ENCODE measurements at regions not wholly inside any gene's neighbourhood (a gene's known extent, or its start where the extent isn't known, plus 50 kb on each side); places are given as distances from the start of the nearest gene placed in this dataset.

DNA sequence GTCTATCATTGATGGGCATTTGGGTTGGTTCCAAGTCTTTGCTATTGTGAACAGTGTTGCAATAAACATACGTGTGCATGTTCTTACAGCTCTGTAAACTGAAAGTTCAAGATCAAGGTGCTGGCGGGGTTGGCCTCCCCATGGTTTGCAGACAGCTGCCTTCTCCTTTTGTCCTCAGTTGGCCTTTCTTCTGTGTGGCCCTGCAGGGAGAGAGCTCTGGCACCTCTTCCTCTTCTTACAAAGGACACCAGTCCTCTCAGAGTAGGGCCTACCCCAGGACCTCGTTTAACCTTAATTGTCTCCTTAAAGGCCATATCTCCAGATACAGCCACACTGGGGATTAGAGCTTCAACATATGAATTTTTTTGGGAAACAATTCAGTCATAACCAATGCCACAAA lies 462.7 kb downstream of the TCERG1L start:
- Mint-ChIP-seq H3K4me3 (no peak overlapping the region), H3K4me1 (no peaks in the 10 kb centered on the region), H3K9me3 (peaks cover 0 to 10% (median 4%) of the 10 kb centered on the region in 6 donors), H3K27ac (no peak overlapping the region), H3K27me3 (ENCODE audit: low read depth in 3 of 3) (peaks cover 0 to 2% (median 2%) of the 10 kb centered on the region in 3 donors), H3K36me3 (peaks cover 0 to 3% (median 0%) of the 10 kb centered on the region in 3 donors)
- DNase-seq: no peak

DNA sequence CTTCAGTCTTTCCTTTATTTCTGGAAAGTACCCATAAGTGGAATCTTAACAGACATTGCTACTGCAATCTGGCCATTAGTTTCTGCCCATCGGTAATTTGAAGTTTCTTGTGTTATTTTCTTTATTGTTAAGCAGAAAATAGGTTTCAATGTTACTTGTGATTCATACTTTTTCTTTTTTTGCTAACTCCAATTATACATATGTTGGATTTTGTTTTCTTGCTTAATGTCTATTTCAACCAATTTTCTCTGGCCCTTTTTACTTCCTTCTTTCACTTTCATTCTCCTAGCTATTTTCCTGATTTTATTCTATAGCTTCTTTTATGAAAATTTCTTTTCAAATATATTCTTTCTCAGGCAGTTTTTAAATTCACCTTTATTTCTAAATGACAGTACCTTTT lies 457.4 kb downstream of the TCERG1L start:
- peaks cover 6 to 24% (median 16%) of the 10 kb centered on the region in 6 donors for H3K9me3 Mint-ChIP-seq
- DNase-seq: no peak
- H3K4me1 Mint-ChIP-seq: no peaks in the 10 kb centered on the region

DNA sequence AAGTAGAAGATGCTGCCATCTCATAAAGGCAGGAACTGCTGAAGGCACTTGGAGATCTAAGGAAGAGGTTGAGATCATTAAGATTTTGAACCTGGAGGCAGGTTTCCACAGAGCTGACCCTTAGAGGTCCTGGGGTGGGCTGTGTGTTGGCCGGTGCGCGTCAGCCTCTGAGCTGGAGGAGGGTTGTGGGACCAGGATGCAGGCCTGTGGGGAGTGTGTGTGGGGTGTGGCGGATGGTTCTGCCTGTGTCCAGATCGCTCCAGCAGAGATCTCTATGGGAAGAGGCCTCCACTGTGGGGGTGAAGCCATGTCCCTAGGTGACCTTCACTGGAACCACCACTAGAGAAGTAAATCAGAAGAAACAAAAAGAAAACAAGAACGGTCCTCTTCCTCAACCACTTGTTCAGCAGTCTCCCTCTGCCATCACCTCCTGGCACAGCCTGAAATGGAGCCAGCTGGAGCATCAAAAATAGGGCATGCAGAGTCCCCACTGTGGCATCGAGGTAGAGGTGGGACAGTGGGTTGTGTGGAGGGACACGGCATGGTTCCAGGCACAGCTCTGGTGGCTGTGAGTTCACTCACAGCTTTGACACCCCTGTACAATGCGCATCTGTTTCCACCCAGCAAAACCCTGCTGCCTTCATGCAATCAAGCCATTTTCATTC lies 453.8 kb downstream of the TCERG1L start:
- H3K27me3 Mint-ChIP-seq (ENCODE audit: low read depth in 3 of 3): peaks cover 0 to 11% (median 0%) of the 10 kb centered on the region in 3 donors
- no peak overlapping the region for H3K4me3 Mint-ChIP-seq
- no peaks in the 10 kb centered on the region for H3K4me1 Mint-ChIP-seq
- no peak overlapping the region for H3K27ac Mint-ChIP-seq
- H3K36me3 Mint-ChIP-seq: peaks cover 0 to 3% (median 0%) of the 10 kb centered on the region in 3 donors
- no peak for DNase-seq
- H3K9me3 Mint-ChIP-seq: peaks cover 4 to 24% (median 16%) of the 10 kb centered on the region in 6 donors

More for the DNA sequence above, 457.4 kb downstream of the TCERG1L start:
- Mint-ChIP-seq H3K27ac (no peak overlapping the region), H3K36me3 (peaks cover 0 to 6% (median 0%) of the 10 kb centered on the region in 3 donors), H3K27me3 (ENCODE audit: low read depth in 3 of 3) (peaks cover 0 to 11% (median 0%) of the 10 kb centered on the region in 3 donors), H3K4me3 (no peak overlapping the region)

DNA sequence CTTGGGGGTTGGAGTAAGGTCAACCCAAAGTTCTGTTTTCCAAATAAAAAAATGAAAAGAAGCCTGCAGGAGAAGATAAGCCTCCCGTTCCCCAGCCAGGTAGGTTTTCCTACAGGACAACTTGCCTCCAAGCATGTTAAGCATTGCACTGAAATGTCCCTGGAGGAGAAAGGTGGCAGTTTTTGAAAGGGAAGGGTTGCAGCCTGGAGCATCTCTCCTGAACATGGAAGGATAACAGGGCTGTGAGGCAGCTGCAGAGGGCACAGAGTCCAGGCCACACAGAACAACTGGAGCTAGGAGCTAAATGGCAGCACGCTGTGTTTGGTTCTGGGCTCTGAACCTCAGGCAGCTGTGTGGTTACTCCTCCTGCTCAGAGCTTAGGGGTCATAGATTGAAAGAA lies 452.9 kb downstream of the TCERG1L start:
- peaks cover 2 to 19% (median 14%) of the 10 kb centered on the region in 6 donors for H3K9me3 Mint-ChIP-seq
- peaks cover 0 to 3% (median 0%) of the 10 kb centered on the region in 3 donors for H3K36me3 Mint-ChIP-seq
- H3K4me1 Mint-ChIP-seq: no peaks in the 10 kb centered on the region
- H3K27me3 Mint-ChIP-seq (ENCODE audit: low read depth in 3 of 3): peaks cover 0 to 9% (median 0%) of the 10 kb centered on the region in 3 donors
- H3K4me3 Mint-ChIP-seq: no peak overlapping the region
- no peak overlapping the region for H3K27ac Mint-ChIP-seq
- DNase-seq: no peak

DNA sequence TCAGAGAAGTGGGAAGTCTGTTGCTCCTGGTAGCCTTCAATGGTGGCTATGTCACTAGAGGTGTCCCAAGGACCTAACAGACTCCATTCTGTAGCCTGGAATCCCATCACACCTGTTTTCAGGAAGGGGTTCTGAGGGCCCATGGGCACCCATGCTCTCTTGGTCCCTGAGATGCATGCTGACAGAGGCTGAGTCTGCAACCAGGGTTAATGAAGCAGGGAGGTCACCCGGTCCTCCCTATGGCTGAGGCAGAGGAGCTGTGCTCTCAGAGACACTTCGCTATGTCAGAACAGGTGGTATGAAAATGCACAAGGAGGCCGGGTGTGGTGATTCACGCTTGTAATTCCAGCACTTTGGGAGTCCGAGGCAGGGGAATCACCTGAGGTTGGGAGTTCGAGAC lies 452.1 kb downstream of the TCERG1L start:
- Mint-ChIP-seq H3K4me1 (no peaks in the 10 kb centered on the region), H3K4me3 (no peak overlapping the region), H3K9me3 (peaks cover 2 to 14% (median 9%) of the 10 kb centered on the region in 6 donors), H3K27ac (no peak overlapping the region), H3K36me3 (peaks cover 0 to 3% (median 0%) of the 10 kb centered on the region in 3 donors), H3K27me3 (ENCODE audit: low read depth in 3 of 3) (peaks cover 0 to 9% (median 0%) of the 10 kb centered on the region in 3 donors)
- DNase-seq: no peak

DNA sequence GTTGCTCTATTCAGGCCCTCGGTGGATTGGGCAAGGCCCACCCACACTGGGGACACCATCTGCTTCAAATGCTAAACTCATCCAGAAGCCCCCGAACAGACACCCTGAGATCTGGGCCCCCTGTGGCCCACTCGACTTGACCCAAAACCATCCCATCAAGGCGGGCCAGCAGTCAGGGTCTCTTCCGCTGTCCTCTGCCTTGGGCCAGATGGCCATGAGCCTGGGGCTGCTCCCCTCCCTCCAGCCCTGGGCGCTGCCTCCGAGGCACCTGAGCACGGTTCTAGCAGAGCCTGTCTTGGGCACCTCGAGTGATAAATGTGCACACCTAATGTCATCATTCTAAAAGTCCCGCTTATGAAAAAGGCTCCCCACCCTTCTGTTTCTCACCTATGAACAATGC lies 449.4 kb downstream of the TCERG1L start:
- no peaks in the 10 kb centered on the region for H3K36me3 Mint-ChIP-seq
- no peaks in the 10 kb centered on the region for H3K9me3 Mint-ChIP-seq
- H3K4me1 Mint-ChIP-seq: no peaks in the 10 kb centered on the region
- no peak for DNase-seq
- no peak overlapping the region for H3K27ac Mint-ChIP-seq
- peaks cover 0 to 4% (median 0%) of the 10 kb centered on the region in 3 donors for H3K27me3 Mint-ChIP-seq (ENCODE audit: low read depth in 3 of 3)
- no peak overlapping the region for H3K4me3 Mint-ChIP-seq

DNA sequence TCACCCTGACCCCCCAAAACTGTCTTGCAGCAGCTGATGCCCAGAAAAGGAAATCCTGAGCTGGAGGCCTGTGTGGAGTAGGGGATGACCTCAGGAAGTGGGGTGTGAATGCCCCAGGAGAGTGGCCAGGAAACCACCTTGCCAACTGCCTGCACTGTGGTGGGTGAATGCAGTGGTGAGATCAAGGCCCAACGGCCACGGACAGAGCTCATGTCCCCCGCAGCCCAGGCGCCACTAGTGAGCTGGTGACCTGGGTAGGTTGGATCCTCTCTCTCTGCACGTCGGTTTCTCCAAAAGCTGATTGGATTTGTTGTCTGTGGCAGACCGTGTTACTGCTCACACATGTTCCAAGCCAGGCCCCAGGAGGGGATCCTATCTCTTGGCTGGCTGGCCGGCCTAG lies 448.9 kb downstream of the TCERG1L start:
- Mint-ChIP-seq H3K27ac (no peak overlapping the region), H3K4me3 (no peak overlapping the region), H3K9me3 (no peaks in the 10 kb centered on the region), H3K4me1 (no peaks in the 10 kb centered on the region), H3K27me3 (ENCODE audit: low read depth in 3 of 3) (peaks cover 0 to 4% (median 0%) of the 10 kb centered on the region in 3 donors), H3K36me3 (no peaks in the 10 kb centered on the region)
- DNase-seq: no peak

DNA sequence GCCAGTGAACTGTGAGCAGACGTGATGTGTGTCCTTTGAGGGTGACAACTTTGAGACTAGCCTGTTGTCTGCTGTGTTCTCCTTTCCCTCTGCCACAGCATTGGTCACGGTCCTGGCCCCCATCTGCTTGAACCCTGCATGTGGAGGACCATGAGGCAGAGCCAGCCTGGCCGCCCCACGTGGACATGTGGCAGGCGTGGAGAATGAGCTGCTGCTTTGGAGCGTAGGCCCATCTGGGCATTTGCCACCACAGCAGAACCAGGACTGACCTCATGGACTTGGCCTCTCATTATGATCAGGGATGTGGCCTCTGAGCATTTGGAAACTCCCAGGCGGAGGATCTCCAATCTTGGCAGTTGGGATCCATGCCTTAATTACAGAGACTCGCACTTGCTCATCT lies 448.5 kb downstream of the TCERG1L start:
- Mint-ChIP-seq H3K4me3 (no peak overlapping the region), H3K36me3 (no peaks in the 10 kb centered on the region), H3K4me1 (no peaks in the 10 kb centered on the region), H3K27me3 (ENCODE audit: low read depth in 3 of 3) (peaks cover 0 to 2% (median 0%) of the 10 kb centered on the region in 3 donors), H3K27ac (no peak overlapping the region), H3K9me3 (no peaks in the 10 kb centered on the region)
- no peak for DNase-seq

DNA sequence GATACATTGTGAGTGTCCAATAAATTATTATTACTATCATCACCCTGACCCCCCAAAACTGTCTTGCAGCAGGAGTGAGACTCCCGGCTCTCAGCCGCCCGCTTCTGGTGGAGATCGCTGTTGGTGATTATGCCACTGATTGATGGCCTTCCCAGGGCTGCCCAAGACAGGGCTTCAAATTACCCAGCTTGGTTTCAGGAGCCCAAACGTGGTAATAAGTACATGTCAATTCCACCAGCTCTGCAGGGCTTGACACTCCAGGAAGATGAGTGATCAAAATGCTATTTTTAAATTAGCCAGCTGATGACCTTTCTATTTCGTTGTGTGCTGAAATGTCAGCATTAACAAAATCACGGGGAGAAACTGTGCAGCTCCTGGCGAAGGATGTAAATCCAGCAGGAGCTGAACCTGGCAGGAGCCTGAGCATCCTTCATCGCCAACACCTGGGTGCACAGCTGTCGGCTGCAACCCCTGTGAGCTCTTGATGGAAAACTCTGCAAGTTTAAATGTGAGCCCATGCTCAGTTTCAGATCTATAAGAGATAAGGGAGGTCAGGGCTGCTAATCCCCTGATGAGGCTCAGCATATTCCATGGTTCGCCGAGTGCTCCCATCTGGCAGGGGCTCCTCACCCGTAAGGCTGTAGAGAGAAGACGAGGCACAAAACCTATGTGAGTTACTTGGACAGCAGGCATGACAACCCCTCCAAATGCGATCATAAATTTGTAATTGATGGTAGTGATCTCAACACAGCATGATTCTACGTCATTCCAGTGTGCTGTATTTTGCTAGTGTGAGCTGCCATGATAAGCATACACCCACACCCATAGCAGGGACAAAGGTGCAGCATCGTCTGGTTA lies 446.3 kb downstream of the TCERG1L start:
- Mint-ChIP-seq H3K27me3 (ENCODE audit: low read depth in 3 of 3) (no peaks in the 10 kb centered on the region), H3K4me1 (no peaks in the 10 kb centered on the region), H3K9me3 (no peaks in the 10 kb centered on the region), H3K36me3 (no peaks in the 10 kb centered on the region), H3K4me3 (no peak overlapping the region), H3K27ac (no peak overlapping the region)
- DNase-seq: no peak

DNA sequence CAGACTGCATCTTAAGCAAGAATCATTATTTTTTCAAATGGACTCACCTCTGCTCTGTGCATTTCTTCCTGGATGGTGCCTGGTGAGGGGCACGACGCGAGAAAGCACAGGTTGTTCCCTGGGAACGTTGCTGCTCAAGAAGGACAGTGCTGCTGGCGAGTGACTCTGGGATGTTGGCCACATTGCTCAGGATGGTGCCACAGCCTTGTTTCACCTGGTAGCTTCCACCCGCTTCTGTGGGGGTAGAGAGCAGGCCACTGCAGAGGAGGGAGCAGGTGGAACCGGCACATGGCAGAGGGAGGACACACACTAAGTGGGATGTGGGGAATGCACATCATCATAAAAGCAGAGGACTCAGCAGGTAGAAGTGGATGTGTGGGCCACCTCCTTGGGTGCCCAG lies 444.7 kb downstream of the TCERG1L start:
- H3K4me3 Mint-ChIP-seq: no peak overlapping the region
- no peak overlapping the region for H3K27ac Mint-ChIP-seq
- H3K4me1 Mint-ChIP-seq: no peaks in the 10 kb centered on the region
- H3K9me3 Mint-ChIP-seq: no peaks in the 10 kb centered on the region
- DNase-seq: no peak
- peaks cover 0 to 3% (median 0%) of the 10 kb centered on the region in 3 donors for H3K27me3 Mint-ChIP-seq (ENCODE audit: low read depth in 3 of 3)
- H3K36me3 Mint-ChIP-seq: no peaks in the 10 kb centered on the region

DNA sequence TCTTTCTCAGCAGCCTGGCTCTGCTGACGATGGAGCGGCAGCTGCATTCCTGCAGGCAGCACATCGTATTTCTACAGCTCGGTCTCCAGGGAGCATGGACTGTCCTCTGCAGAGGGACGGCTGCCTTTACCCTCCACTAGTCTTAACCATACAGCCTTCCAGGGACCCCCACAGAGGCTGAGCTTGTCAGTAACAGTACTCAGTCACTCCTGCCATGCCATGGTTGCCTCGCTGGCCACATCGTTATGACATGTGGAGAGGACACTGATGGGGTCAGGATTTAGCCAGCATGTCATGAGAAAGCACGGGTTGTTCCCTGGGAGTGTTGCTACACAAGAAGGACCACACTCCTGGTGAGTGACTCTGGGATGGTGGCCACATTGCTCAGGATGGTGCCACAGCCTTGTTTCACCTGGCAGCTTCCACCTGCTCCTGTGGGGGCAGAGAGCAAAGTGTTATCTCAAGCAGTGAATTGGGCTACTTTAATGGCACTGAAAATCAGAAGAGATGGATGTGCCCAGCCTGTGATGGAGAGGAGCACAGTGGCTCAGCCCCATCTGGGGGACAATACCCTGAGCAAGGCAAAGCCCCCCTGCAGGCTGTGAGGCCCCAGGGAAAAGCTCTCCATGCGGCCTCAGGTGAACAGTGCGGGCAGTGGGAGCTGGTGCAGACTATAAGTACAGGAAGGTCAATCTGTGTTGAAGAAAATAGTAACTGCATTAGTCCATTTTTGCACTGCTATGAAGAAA lies 443.9 kb downstream of the TCERG1L start:
- Mint-ChIP-seq H3K4me1 (no peaks in the 10 kb centered on the region), H3K36me3 (no peaks in the 10 kb centered on the region), H3K27me3 (ENCODE audit: low read depth in 3 of 3) (peaks cover 0 to 3% (median 0%) of the 10 kb centered on the region in 3 donors), H3K9me3 (no peaks in the 10 kb centered on the region), H3K27ac (no peak overlapping the region), H3K4me3 (no peak overlapping the region)
- no peak for DNase-seq

DNA sequence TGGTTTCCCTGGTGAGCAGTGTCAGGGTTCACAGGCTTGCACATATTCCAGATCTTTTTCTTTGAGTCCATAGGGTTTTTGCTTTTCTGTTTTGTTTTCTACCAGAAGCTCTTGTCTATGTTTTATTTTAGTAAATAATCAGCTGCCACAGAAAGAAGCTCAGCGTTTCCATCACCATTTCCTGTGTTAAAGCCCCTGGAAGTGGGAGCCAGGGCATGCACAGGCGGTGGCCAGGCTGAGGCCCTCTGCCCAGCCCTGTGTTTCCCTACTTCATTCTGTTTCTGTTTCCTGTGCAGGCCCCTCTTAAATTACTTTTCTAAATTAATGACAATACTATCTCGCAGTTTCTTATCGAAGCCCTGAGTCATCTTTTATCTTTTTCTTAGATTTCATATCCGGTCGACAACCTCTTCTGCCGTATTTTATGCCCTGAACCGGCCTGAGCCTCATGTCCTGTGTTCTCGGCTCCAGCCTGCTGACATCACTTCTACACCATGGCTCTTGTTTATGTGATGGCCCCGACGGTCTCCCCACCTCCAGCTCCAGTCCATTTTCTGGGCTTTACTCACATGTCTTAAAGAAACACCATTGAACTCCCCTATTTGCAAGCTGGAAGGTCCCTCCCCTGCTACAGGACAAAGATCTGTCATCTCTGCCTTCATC lies 442.2 kb downstream of the TCERG1L start:
- Mint-ChIP-seq H3K36me3 (no peaks in the 10 kb centered on the region), H3K27ac (no peak overlapping the region), H3K9me3 (no peaks in the 10 kb centered on the region), H3K4me3 (no peak overlapping the region), H3K4me1 (no peaks in the 10 kb centered on the region), H3K27me3 (ENCODE audit: low read depth in 3 of 3) (peaks cover 0 to 3% (median 0%) of the 10 kb centered on the region in 3 donors)
- DNase-seq: no peak

DNA sequence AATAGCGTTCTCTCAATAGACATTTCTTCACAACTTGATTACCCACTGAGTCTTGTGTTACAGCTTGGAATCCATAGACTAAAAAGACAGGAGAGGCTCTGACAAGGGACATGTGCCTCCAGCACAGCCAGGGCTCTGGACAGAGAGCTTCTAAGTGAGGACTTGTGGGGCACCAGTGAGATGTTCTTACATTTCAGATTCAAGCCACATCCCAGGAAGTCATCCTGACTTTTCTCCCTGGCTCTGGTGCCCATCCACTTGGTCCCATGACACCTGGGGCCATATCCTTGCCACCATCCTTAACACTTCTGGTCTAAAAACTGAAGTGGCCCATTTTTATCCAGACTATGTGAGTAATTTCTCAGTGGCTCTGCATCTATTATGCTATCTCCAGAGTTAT lies 440.1 kb downstream of the TCERG1L start:
- Mint-ChIP-seq H3K9me3 (no peaks in the 10 kb centered on the region), H3K36me3 (no peaks in the 10 kb centered on the region), H3K27me3 (ENCODE audit: low read depth in 3 of 3) (peaks cover 0 to 3% (median 0%) of the 10 kb centered on the region in 3 donors), H3K27ac (no peak overlapping the region), H3K4me3 (no peak overlapping the region), H3K4me1 (no peaks in the 10 kb centered on the region)
- no peak for DNase-seq
